Ectodermal cell (in vitro differentiated cells): ENCODE measurements at regions not wholly inside any gene's neighbourhood (a gene's known extent, or its start where the extent isn't known, plus 50 kb on each side); places are given as distances from the start of the nearest gene placed in this dataset.

Experiments
- H3K27ac ChIP-seq: 2 replicates; pipeline ENCODE4 v1.7.0; 2013; ENCODE audit warnings: mild to moderate bottlenecking, low read depth, low read length; ENCODE audit not compliant: insufficient read depth, poor library complexity, severe bottlenecking
- H3K27me3 ChIP-seq: 2 replicates; pipeline ENCODE4 v1.7.0; 2013; ENCODE audit warnings: mild to moderate bottlenecking, low read length; ENCODE audit not compliant: insufficient read depth, control insufficient read depth, poor library complexity, severe bottlenecking
- H3K36me3 ChIP-seq: one replicate; pipeline ENCODE4 v1.7.0; 2013; ENCODE audit warnings: low read length; ENCODE audit not compliant: control insufficient read depth, insufficient read depth
- H3K4me1 ChIP-seq: one replicate; pipeline ENCODE4 v1.7.0; 2013; ENCODE audit warnings: low read length; ENCODE audit not compliant: control insufficient read depth, insufficient read depth
- H3K4me3 ChIP-seq: 2 replicates; pipeline ENCODE4 v1.7.0; 2013; ENCODE audit warnings: low read depth, low read length, control low read depth; ENCODE audit not compliant: insufficient read depth
- H3K9me3 ChIP-seq: 2 replicates; pipeline ENCODE4 v1.7.0; 2013; ENCODE audit warnings: mild to moderate bottlenecking, low read length, moderate library complexity; ENCODE audit not compliant: control insufficient read depth
- WGBS, 2 experiments: methylation state at CpG; one replicate each; pipeline ENCODE4 v1.1.7; 2013; ENCODE audit warnings: missing lambda C conversion rate in 2 of 2; 5-methylcytosine and 5-hydroxymethylcytosine counted together

- 90 to 98% methylated on average over 1 of the region's 1 CpG for WGBS, 2 experiments
- Histone ChIP-seq H3K4me3 (no peak overlapping the region), H3K4me1 (peaks cover 11% of the 10 kb centered on the region), H3K36me3 (no peaks in the 10 kb centered on the region), H3K27ac (no peak overlapping the region), H3K27me3 (no peaks in the 10 kb centered on the region), H3K9me3 (no peaks in the 10 kb centered on the region)
Observed at GRCh38 chr11:19511066-19511412, 201.6 kb upstream of the NAV2 start.

DNA sequence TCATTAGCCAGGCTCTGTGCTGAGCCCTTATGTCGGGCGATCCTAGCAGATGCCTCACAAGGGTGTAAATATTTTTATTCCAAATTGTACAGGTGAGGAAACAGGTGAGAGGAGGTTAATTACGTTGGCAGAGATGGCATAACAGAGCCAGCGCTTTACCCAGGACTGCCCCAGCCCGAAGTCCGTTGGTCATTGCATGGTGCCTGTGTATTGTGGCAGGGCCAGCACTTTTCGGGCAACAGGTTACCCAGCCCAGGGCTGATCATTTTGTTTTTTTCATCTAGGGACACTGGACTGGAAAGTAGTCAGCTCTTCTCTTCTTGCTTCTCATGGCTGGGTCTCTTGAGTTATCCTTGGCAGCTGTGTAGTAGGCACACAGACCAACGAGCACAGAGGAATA, 202.2 kb upstream of the NAV2 start:
- WGBS, 2 experiments: 88 to 90% methylated on average over 8 of the region's 8 CpGs
- no peaks in the 10 kb centered on the region for H3K27me3 ChIP-seq
- no peaks in the 10 kb centered on the region for H3K36me3 ChIP-seq
- H3K4me3 ChIP-seq: no peak overlapping the region
- peaks cover 9% of the 10 kb centered on the region for H3K4me1 ChIP-seq
- H3K9me3 ChIP-seq: no peaks in the 10 kb centered on the region
- no peak overlapping the region for H3K27ac ChIP-seq

- 85% methylated on average over 6 of the region's 6 CpGs for WGBS, 2 experiments
- peaks cover 9% of the 10 kb centered on the region for H3K4me1 ChIP-seq
- H3K27me3 ChIP-seq: no peaks in the 10 kb centered on the region
- no peak overlapping the region for H3K4me3 ChIP-seq
- H3K9me3 ChIP-seq: no peaks in the 10 kb centered on the region
- no peaks in the 10 kb centered on the region for H3K36me3 ChIP-seq
- H3K27ac ChIP-seq: no peak overlapping the region
Observed at GRCh38 chr11:19509215-19509614, 203.4 kb upstream of the NAV2 start.

DNA sequence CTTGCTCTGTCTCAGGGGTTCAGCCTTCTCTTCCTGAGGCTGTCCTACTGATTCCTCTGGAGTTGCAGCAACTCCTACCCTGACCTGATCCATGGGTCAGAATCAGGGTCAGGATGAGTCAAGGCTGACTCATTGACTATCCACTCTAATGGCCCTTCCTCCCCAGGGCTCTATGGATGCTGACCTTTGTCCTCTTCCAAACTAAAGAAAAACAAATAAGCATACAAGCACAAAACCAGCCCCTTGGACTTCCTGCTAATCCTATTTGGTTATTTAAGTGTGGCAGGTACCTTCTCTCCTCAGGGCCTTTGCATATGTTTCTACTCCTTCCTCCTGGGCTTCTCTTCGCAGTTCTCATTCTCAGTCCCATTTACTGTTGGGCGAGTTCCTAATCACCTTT, 204.5 kb upstream of the NAV2 start:
- no peaks in the 10 kb centered on the region for H3K27me3 ChIP-seq
- H3K36me3 ChIP-seq: no peaks in the 10 kb centered on the region
- 72 to 83% methylated on average over 2 of the region's 2 CpGs for WGBS, 2 experiments
- peaks cover 9% of the 10 kb centered on the region for H3K4me1 ChIP-seq
- H3K27ac ChIP-seq: no peak overlapping the region
- no peak overlapping the region for H3K4me3 ChIP-seq
- no peaks in the 10 kb centered on the region for H3K9me3 ChIP-seq

GRCh38 chr11:19506816-19507486, 205.7 kb upstream of the NAV2 start:
- Histone ChIP-seq H3K4me3 (no peak overlapping the region), H3K36me3 (no peaks in the 10 kb centered on the region), H3K27me3 (no peaks in the 10 kb centered on the region), H3K9me3 (no peaks in the 10 kb centered on the region), H3K4me1 (peaks cover 9% of the 10 kb centered on the region), H3K27ac (no peak overlapping the region)
- WGBS, 2 experiments: 89 to 92% methylated on average over 2 of the region's 2 CpGs

DNA sequence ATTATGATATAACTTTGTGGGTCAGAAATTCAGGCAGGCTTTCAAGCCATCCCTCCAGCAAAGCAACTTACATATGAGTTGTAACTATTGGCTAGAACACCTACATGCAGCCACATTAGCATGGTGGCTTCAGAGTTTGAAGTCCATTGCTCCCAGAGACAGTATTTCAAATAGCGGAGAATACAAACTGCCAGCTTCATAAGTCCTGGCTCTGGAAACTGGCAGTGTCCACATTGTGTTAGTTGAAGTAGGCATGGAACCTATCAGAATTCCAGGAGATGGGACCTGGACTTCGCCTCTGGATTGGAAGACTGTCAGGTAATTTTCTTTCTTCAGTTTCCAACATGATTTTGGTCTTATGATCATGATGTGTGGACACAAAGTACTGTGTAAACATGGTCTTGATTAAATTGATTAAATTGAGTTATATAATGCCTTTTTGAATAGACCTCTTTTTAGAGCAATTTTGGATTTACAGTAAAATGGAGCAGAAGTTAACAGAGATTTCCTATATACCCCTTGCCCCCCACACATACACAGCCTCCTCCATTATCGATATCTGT, 209.9 kb upstream of the NAV2 start:
- no peaks in the 10 kb centered on the region for H3K36me3 ChIP-seq
- 93 to 94% methylated on average over 3 of the region's 3 CpGs for WGBS, 2 experiments
- H3K27ac ChIP-seq: no peak overlapping the region
- no peak overlapping the region for H3K4me3 ChIP-seq
- H3K9me3 ChIP-seq: no peaks in the 10 kb centered on the region
- H3K27me3 ChIP-seq: no peaks in the 10 kb centered on the region
- no peaks in the 10 kb centered on the region for H3K4me1 ChIP-seq

- 90% methylated on average over 7 of the region's 7 CpGs for WGBS, 2 experiments
Observed at GRCh38 chr11:19501631-19502030, 211.0 kb upstream of the NAV2 start.

DNA sequence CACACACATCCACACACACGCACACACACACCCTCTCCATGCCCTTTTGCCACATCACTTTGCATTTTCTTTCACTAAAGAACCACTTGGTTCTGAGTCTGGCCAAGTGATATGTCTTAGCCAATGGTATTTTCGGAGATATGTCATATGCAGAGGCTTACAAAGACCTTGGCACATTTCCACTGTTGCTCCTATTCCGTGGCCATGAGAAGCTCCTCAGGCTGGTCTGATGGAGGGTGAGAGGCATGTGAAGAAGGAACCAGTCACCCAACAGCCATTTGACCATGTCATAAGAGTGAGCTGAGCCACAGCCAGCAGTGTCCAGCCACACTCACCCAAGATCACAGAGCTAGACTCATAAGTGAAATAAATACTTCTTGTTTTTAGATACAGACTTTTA, 212.6 kb upstream of the NAV2 start:
- no peaks in the 10 kb centered on the region for H3K36me3 ChIP-seq
- H3K4me1 ChIP-seq: no peaks in the 10 kb centered on the region
- H3K27ac ChIP-seq: no peak overlapping the region
- WGBS, 2 experiments: 91 to 96% methylated on average over 3 of the region's 3 CpGs
- H3K9me3 ChIP-seq: no peaks in the 10 kb centered on the region
- no peak overlapping the region for H3K4me3 ChIP-seq
- no peaks in the 10 kb centered on the region for H3K27me3 ChIP-seq

More at GRCh38 chr11:19501631-19502030, 211.0 kb upstream of the NAV2 start:
- no peak overlapping the region for H3K27ac ChIP-seq
- H3K9me3 ChIP-seq: no peaks in the 10 kb centered on the region
- H3K27me3 ChIP-seq: no peaks in the 10 kb centered on the region
- H3K4me3 ChIP-seq: no peak overlapping the region
- no peaks in the 10 kb centered on the region for H3K36me3 ChIP-seq
- H3K4me1 ChIP-seq: no peaks in the 10 kb centered on the region

DNA sequence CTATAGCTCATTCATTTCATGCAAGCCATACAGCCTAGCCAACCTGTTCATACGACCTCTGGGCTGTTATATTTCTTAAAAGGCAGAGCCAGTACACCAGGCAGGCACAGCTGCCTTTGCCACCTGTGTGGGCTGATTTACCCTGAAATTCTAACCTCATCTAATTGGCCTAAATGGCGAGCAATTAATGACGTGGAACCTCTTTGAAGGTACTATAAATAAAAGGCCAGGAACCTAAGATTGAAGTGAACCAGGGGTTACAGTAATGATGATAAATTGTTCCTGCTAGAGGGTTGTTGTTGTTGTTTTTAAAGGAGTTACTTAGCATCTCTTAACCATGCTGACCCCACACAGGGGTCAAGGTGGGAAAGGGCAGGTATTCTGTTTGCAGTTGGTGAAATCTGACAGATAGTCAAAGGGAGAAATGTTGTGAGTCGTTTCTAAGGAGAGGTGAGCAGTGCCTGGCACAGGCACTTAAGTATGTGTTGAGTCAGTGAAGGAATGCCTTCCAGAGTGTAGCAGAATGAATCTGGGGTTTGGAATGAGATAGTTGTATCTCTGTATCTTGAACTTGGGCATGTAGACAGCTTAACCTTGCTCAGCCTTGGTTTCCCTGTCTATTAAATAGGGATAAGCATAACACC, 213.5 kb upstream of the NAV2 start:
- no peaks in the 10 kb centered on the region for H3K36me3 ChIP-seq
- 84 to 85% methylated on average over 4 of the region's 4 CpGs for WGBS, 2 experiments
- H3K4me3 ChIP-seq: no peak overlapping the region
- H3K9me3 ChIP-seq: no peaks in the 10 kb centered on the region
- H3K27ac ChIP-seq: no peak overlapping the region
- no peaks in the 10 kb centered on the region for H3K27me3 ChIP-seq
- H3K4me1 ChIP-seq: no peaks in the 10 kb centered on the region

DNA sequence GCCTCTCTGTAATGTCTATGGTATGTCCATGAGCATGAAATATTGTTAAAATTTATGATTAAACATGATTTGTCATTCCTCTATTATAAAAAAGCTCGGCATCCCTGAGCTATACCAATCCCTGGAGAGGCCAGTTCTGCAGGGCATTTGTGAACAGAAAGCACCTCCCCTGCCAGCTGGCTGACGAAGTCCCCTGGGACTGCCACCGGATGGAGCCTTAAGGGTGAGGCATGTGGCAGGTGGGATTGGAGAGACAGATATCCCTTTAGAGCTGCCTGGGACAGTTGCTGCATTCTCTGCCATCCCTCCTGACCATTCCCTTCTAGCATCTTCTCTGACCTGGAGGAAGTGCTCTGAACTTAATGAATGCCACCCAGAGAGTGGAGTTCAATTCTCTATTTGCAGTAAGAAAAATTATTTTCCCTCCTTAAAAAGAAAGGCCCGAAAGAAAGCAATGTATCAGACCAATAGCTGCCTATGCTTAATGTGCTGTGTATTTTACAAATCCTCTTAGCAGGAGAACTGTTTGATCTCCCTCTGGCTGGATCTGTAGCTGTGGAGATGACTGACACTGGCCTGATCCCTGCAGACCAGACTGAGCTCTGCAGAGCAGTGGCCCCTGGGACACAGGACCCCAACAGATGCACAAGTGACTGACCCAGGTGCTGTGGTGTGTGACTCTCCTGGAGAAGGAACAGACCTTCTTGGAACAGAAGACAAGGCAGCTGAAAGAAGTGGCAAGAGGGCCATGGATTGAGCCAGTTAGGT, 219.0 kb upstream of the NAV2 start:
- no peaks in the 10 kb centered on the region for H3K36me3 ChIP-seq
- peaks cover 9% of the 10 kb centered on the region for H3K4me1 ChIP-seq
- 77 to 78% methylated on average over 4 of the region's 4 CpGs for WGBS, 2 experiments
- no peak overlapping the region for H3K27ac ChIP-seq
- no peaks in the 10 kb centered on the region for H3K27me3 ChIP-seq
- H3K9me3 ChIP-seq: no peaks in the 10 kb centered on the region
- H3K4me3 ChIP-seq: no peak overlapping the region
